OCI-LY1 (cell line): ENCODE measurements at regions not wholly inside any gene's neighbourhood (a gene's known extent, or its start where the extent isn't known, plus 50 kb on each side); places are given as distances from the start of the nearest gene placed in this dataset.

Source experiments
- CTCF ChIP-seq: fragments of 200-600 bp; sonication (generic), shearing (Covaris generic); IDR thresholded peaks from 2 replicates; pipeline ENCODE4 v1.5.1; 2017; ENCODE audit warnings: mild to moderate bottlenecking, antibody characterized with exemption, low read length, moderate library complexity, mixed read lengths
- EZH2 ChIP-seq: fragments of 200-600 bp; sonication (generic), shearing (Covaris generic); IDR thresholded peaks from 2 replicates; pipeline ENCODE4 v1.8.0; 2017; ENCODE audit warnings: borderline replicate concordance, mixed run types, mild to moderate bottlenecking, antibody characterized with exemption, low read length, moderate library complexity, mixed read lengths

GRCh38 chr16:51592535-51593300 lies 441.6 kb upstream of the SALL1 start:
- TF ChIP-seq CTCF (no peak), EZH2 (no peak)
